AG09309 (cell line): ENCODE measurements at regions not wholly inside any gene's neighbourhood (a gene's known extent, or its start where the extent isn't known, plus 50 kb on each side); places are given as distances from the start of the nearest gene placed in this dataset.

Experiments used
- DNase-seq: peaks from one replicate; pipeline ENCODE4 v3.0.0-alpha.2; 2010; ENCODE audit warnings: low read depth
- H3K4me3 ChIP-seq: 2 replicates; pipeline ENCODE4 v1.5.1; 2011; ENCODE audit warnings: mild to moderate bottlenecking, low read depth, low read length, moderate library complexity; ENCODE audit not compliant: control insufficient read depth
- CTCF ChIP-seq: IDR thresholded peaks from 2 replicates; pipeline ENCODE4 v1.5.1; 2011; ENCODE audit warnings: mild to moderate bottlenecking, low read depth, low read length, inconsistent platforms; ENCODE audit not compliant: insufficient read depth, control insufficient read depth; ENCODE audit errors: missing control alignments

DNA sequence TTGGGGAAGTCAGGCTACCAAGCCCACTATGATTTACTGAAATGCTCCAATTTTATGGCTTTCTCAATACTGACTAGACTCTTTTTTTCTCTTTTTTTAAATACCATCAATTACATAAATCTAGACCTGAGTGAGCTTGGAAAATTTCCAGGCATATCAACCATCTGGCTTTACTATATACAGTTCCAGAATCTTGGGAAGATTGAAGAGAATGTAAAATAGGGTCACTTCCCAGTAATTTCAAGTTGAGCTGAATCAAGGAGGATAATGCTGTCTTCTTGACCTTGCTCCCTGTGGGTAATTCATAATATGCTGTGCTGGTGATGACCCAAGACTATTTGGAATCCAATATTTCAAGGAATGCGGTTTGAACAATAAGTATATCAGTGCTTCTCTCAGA lies 108.1 kb downstream of the MAP3K21 start:
- no peak for DNase-seq
- H3K4me3 ChIP-seq: no peak overlapping the region
- TF ChIP-seq CTCF: no peak

DNA sequence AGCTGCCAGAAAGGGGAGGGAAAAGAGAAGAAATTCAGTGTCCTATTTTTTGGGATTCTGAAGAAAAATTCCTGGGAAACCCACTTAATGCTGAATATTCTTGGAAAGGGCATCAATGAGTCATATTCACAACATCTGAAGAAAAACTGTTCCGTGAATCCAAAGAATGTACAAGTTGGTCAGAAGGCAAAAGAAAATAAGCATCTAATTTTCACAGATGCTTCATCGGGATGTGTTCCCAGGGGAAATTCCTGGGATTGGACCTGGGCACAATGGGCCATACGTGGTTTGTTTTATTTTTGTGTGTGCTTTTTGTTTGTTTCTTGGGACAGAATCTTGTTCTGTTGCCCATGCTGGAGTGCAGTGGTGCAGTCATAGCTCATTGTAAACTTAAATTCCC lies 112.2 kb downstream of the MAP3K21 start:
- no peak for DNase-seq
- no peak overlapping the region for H3K4me3 ChIP-seq
- TF ChIP-seq CTCF: no peak

DNA sequence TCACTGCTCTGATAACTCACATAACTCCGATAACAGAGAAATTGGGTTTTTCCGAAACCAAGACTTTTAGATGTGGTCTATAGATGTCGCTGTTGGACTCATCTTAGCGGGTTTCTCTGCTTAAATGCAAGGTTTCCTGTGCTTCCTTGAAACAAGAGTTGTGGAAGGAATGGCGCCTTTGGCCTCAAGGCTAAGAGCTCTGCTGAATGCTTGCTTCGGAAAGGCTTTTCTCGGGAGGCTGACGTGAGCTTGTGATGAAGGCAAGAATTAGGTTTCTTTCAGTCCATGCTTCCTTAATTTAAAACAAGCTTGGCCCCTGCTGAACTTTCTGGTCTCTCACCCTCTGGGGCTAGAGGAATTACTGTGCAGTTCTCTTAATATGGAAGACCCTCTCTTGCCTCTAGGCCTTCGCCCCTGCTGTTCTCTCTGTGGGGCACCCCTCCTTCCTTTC lies 113.5 kb downstream of the MAP3K21 start:
- TF ChIP-seq CTCF: peak; percentile 67
- DNase-seq: peak; percentile 31
- no peak overlapping the region for H3K4me3 ChIP-seq

GRCh38 chr1:233442026-233442780 lies 114.7 kb downstream of the MAP3K21 start:
- TF ChIP-seq CTCF: no peak
- DNase-seq: no peak
- H3K4me3 ChIP-seq: no peak overlapping the region

DNA sequence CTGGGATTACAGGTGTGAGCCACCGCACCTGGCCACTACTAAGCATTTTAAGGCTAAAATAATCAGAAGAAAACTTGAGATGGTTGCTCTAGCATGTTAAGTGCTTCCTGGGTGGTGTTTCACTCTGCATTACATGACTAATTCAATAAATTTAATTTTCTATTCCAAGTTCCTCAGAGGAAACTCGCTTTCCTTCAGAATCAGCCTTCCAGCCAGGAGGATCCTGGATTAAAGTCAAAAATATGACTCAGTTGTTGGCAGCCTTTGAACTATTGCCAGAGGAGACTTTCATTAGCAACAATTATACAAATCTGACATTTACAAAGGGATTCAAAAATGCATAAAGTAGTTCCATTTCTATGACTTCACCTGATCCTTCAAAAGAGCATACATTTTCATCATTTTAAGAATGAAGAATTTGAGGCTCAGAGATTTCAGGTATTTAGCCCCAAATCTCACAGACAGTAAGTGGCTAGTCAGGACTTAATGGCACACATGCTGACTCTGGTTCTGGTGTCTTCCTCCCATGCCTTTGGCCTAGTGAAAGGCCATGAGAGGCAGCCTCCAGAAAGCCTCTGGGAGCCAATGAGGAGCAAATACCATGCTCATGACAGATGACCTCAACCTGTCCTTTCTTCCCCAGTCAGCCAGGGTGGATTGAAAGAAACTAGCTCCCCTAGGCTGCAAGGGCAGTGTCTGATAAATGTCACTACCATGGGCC lies 115.7 kb downstream of the MAP3K21 start:
- DNase-seq: no peak
- TF ChIP-seq CTCF: no peak
- H3K4me3 ChIP-seq: no peak overlapping the region

GRCh38 chr1:233444484-233444883 lies 117.0 kb downstream of the MAP3K21 start:
- no peak overlapping the region for H3K4me3 ChIP-seq
- DNase-seq: no peak
- TF ChIP-seq CTCF: no peak

GRCh38 chr1:233445737-233446136 lies 118.2 kb downstream of the MAP3K21 start:
- no peak for TF ChIP-seq CTCF
- H3K4me3 ChIP-seq: no peak overlapping the region
- DNase-seq: no peak
